ENCODE measurements at regions not wholly inside any gene's neighbourhood (a gene's known extent, or its start where the extent isn't known, plus 50 kb on each side); places are given as distances from the start of the nearest gene placed in this dataset.

- no peak for DNase-seq
Observed at GRCh38 chr5:117463881-117464570, 889.4 kb upstream of the SEMA6A start.

DNA sequence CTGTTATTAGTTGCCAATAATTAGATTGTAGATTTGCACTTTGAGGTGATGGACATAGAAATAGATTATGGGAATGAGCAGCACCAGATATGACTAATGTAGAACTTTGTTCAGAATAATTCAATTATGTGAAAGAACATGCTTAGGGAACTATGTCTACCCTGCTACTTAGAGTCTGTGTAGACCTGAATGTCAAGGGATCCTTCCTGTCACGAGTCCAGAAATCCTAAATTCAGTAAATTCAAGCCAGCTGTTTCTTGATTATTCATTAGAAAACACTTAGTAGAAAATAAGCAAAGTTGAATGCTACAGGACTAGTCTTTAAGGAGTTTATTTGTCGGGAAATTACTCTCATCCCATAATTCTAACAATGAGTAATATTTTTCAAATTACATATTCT lies 887.3 kb upstream of the SEMA6A start:
- no peak for DNase-seq

- no peak for DNase-seq
Observed at GRCh38 chr5:117461403-117461802, 886.8 kb upstream of the SEMA6A start.

- no peak for DNase-seq
Observed at GRCh38 chr5:117457656-117458055, 883.0 kb upstream of the SEMA6A start.

GRCh38 chr5:117456866-117457470 lies 882.3 kb upstream of the SEMA6A start:
- no peak for DNase-seq

- DNase-seq, result no peak
Observed at GRCh38 chr5:117455236-117456233, 880.9 kb upstream of the SEMA6A start.

DNA sequence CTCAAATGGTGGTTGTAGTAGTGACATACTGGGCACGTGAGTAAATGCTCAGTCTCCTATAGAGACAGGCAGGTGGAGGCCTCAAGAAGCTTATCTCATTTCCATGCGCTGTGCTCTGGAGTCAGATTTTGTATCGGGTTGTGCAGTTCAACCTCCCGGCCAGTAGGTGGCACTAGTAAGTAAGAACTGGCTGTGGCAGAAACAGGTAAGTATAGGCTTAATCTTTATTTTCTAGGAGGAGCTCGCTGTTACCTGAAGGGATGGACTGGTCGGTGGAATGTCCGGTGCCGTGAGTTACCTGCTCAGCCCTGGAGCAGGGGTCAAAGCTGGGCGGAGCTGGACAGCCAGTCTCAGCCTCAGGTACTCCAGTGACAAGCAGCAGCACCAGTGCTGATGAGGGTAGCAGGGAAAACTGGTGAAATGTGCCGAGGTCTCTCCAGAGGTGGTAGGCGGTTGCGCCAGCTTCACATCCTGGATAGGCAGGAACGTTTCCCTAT lies 880.1 kb upstream of the SEMA6A start:
- DNase-seq, result peak; percentile 54

- no peak for DNase-seq
Observed at GRCh38 chr5:117436846-117437245, 862.2 kb upstream of the SEMA6A start.

DNA sequence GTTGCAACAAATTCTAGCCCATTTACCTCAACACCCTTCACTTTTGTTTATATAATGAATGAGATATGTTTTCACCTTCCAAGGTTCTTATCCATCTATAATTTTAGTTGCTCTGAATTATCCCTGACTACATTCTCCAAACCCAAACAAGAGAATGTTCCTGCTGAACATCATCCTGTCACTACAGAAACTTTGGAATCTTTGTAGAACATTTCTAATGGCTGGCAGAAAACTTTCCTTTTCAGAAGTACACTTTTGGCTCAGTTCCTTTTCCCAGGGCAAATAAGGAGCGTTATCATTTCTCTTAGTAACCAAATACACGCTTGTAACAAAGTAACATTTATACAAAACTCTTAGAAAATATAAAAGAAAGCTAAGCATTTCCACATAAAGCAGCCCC lies 860.6 kb upstream of the SEMA6A start:
- no peak for DNase-seq

DNA sequence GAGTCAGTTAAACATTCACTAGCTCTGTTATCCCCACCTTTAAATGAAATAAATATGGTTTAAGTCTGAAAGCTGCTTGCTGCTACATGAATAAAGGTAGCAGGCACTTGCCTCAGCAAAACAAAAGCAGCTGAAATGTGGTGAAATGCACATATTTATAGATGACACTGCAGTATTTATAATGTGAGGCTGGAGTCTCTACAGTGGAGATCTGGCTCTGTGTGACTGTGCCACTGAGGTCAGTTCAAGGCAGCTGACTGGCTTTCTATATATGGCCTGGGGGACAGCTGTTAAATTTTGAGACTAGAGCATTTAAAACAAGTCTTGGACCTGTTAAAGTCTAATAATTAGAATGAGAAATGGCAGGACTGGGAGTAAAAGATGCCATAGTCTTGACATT lies 859.6 kb upstream of the SEMA6A start:
- no peak for DNase-seq

DNA sequence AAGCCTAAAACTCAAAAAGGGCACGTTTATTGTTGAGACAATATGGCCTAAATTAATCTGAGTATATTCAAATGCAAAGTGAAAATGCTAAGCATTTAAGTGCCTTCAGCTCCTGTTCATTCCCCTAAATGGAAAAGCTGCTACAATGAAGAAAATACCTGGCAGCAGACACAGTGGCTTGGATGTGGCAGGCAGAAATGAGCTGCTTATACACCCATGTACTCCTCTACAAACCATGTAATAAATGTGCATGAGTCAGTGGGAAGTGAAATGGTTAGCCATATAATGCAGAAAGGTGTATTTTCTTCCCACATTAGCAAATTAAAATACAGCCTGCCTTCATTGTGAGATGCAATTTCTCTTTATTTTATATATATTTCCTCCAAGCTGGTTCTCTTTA lies 859.2 kb upstream of the SEMA6A start:
- DNase-seq, result no peak

DNA sequence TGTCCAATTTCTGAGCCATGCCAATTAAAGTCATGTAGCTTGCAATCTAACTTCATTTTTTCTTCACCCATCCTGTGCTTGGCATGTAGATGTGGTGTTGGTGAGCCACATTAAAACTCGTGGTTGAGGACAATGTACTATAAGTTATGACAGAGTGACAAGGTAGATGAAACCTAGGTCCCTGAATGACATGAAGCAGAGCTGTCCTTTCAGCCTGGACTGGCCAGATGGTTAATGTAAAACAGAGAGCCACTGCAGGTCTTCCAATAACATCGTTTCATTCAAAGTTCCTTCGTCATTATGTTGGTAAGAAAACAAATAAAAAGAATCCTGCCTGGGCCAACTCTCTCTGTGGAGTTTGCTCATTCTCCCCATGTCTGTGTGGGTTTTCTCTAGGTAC lies 856.5 kb upstream of the SEMA6A start:
- no peak for DNase-seq

DNA sequence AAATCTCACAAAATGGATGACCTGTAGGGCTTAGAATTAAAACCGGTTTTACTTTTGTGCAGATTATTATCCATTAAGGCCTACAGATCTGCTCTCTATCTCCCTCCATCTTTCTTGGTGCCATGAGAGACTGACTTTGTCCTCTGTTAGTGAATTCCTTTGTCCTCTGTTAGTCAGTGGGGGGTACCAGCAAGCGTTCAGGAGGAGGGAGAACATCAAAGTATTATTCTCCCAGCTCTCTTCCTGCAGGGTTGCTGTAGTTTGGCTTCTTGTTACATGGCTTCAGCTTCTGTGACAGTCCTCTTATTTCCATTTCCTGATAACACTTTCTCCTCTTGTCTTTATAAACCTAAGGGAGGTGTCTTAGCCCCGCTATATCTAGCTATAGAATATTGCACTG lies 850.5 kb upstream of the SEMA6A start:
- no peak for DNase-seq

- no peak for DNase-seq
Observed at GRCh38 chr5:117424559-117424958, 849.9 kb upstream of the SEMA6A start.

GRCh38 chr5:117417501-117417900 lies 842.9 kb upstream of the SEMA6A start:
- no peak for DNase-seq

DNA sequence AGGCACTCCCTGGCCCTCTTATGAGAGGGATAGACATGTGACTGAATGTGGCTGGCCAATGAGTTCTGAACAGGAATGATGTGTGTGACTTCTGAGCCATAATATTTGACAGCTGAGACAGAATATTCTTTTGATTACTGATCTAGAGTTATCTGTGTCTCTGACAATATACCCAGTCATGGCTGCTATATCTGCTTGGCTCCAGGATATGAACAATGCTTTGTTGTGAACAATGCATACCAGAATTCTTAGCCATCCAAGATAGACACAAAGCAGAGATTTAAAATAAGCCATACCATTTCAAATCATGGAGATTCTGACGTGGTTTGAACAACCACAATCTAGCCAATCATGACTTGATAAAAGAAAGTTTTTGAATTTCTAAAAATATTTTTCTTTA lies 840.3 kb upstream of the SEMA6A start:
- DNase-seq, result no peak

GRCh38 chr5:117411701-117412100 lies 837.1 kb upstream of the SEMA6A start:
- DNase-seq, result no peak

DNA sequence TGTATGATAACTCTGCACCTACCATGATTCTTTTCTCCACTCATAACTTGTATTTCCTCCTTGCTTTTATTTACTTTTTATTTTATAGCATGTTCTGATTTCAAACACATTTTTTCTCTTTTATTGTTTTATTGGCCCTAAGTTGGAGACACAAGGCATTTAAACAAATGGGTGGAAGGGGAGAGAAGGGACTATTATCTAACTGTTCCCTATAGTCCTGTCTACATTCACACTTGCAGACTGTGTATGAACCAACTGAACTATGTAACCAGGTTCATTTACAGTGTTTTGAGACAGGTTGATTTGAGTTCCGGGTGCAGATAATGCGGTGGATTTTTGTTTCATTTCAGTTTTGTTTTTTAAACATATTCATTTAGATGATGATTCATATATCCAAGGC lies 830.6 kb upstream of the SEMA6A start:
- DNase-seq, result no peak

DNA sequence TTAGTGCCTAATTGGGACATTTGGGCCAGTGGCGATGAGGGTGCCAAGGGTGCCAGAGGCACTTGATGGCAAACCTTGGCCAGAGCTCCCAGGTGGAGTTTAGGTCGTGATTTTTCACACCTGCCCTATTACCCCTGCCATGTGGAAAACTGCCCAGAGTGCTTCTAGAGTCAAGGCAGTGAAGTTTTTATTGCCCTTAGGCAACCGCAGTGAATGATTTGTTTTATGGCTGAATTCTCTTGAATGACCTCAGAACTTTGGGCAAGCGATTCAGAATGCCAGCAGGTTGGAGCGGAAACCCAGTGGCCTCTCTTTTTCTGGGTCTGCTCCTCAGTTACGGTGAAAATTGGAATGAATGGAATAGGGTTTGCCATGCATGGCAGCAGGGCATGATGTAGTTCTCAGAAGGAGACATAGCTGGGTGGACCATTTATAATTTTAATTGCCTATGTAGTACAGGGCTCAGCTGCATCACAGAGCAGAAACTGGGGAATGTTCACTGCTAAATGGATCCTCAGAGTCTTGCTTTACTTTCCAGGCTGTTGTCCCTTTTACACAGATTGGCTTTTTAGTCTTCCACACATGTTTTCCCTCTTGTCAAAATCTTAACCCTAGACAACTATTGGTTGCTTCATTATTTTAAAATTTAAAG lies 820.0 kb upstream of the SEMA6A start:
- no peak for DNase-seq

DNA sequence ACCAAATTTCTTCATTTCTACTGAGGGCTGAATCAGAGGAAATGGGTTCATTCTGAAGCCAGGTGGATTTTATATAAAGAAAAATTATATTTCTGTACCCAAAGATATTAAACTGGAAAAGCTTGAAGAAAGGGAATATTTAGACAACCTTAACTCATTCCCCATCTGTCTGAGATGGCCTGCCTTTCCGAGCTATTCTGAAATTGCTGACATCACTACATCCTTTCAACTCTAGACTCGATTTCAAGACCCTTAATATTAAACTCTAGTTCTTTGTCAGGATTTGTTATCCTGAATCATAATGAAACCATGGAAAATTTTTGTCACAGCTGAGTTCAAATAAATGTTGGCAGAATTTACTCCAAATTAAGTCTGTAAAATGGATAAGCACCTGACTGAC lies 818.5 kb upstream of the SEMA6A start:
- DNase-seq, result no peak

- no peak for DNase-seq
Observed at GRCh38 chr5:117380316-117380715, 805.7 kb upstream of the SEMA6A start.

DNA sequence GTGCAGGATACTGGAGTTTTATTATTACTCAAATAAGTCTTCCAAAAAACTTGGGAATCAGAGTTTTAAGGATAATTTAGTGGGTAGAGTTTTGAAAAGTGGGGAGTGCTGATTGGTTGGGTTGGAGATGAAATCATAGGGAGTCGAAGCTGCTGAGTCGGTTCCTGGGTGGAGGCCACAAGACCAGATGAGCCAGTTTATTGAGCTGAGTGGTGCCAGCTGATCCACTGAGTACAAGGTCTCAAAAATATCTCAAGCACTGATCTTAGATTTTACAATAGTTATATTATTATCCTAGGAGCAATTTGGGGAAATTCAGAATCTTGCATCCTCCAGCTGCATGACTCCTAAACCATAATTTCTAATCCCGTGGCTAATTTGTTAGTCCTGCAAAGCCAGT lies 804.9 kb upstream of the SEMA6A start:
- no peak for DNase-seq

DNA sequence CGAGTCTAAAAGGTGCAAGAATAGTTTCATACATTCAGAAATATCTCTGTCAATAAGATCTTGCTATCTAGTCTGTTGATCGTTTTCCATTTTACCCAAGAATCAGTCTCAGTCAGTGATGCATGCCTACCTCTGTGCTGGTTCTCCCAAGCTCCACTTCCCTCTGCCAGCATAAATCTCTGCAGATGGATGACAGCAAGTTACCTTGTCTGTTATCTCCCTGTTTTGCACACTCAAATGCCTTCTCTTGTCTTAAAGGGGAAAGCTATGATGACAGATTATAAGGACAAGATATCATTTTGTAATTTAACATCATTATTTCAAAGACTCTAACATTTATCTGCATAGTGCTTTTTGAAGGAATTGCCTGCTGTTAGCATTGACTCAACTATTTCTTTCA lies 802.1 kb upstream of the SEMA6A start:
- no peak for DNase-seq

All from CD4-positive, alpha-beta T cell treated with Interleukin-21 for 1 hour (primary cell).